ENCODE measurements at regions not wholly inside any gene's neighbourhood (a gene's known extent, or its start where the extent isn't known, plus 50 kb on each side); places are given as distances from the start of the nearest gene placed in this dataset.

GRCh38 chr9:88726803-88727202 lies 191.8 kb downstream of the NXNL2 start:
- no peak overlapping the region for H3K9ac ChIP-seq (ENCODE audit: low read depth in 1 of 3, low read length in 3 of 3)
- no peaks in the 10 kb centered on the region for H3K27me3 ChIP-seq (ENCODE audit: control insufficient read depth in 3 of 3, insufficient read depth in 3 of 3, low read length in 3 of 3)
- no peaks in the 10 kb centered on the region for H3K36me3 ChIP-seq (ENCODE audit: control insufficient read depth in 3 of 3, insufficient read depth in 3 of 3, low read length in 3 of 3)
- H3K9me3 ChIP-seq (ENCODE audit: control insufficient read depth in 3 of 3, low read length in 3 of 3), result no peaks in the 10 kb centered on the region
- no peaks in the 10 kb centered on the region for H3K4me1 ChIP-seq (ENCODE audit: control insufficient read depth in 3 of 3, insufficient read depth in 3 of 3, low read length in 3 of 3)
- no peak overlapping the region for H3K4me3 ChIP-seq (ENCODE audit: low read length in 3 of 3)
- no peak overlapping the region for H3K27ac ChIP-seq (ENCODE audit: low read depth, low read length)

GRCh38 chr9:88730780-88731179 lies 195.8 kb downstream of the NXNL2 start:
- Histone ChIP-seq H3K27ac (ENCODE audit: low read depth, low read length) (no peak overlapping the region), H3K36me3 (ENCODE audit: control insufficient read depth in 3 of 3, insufficient read depth in 3 of 3, low read length in 3 of 3) (no peaks in the 10 kb centered on the region), H3K4me1 (ENCODE audit: control insufficient read depth in 3 of 3, insufficient read depth in 3 of 3, low read length in 3 of 3) (peaks cover 0 to 12% (median 0%) of the 10 kb centered on the region in 3 donors), H3K27me3 (ENCODE audit: control insufficient read depth in 3 of 3, insufficient read depth in 3 of 3, low read length in 3 of 3) (no peaks in the 10 kb centered on the region), H3K9me3 (ENCODE audit: control insufficient read depth in 3 of 3, low read length in 3 of 3) (no peaks in the 10 kb centered on the region), H3K9ac (ENCODE audit: low read depth in 1 of 3, low read length in 3 of 3) (no peak overlapping the region), H3K4me3 (ENCODE audit: low read length in 3 of 3) (no peak overlapping the region)

- Histone ChIP-seq H3K9me3 (ENCODE audit: control insufficient read depth in 3 of 3, low read length in 3 of 3) (no peaks in the 10 kb centered on the region), H3K9ac (ENCODE audit: low read depth in 1 of 3, low read length in 3 of 3) (no peak overlapping the region), H3K36me3 (ENCODE audit: control insufficient read depth in 3 of 3, insufficient read depth in 3 of 3, low read length in 3 of 3) (no peaks in the 10 kb centered on the region), H3K27me3 (ENCODE audit: control insufficient read depth in 3 of 3, insufficient read depth in 3 of 3, low read length in 3 of 3) (no peaks in the 10 kb centered on the region), H3K27ac (ENCODE audit: low read depth, low read length) (no peak overlapping the region), H3K4me1 (ENCODE audit: control insufficient read depth in 3 of 3, insufficient read depth in 3 of 3, low read length in 3 of 3) (peaks cover 0 to 12% (median 0%) of the 10 kb centered on the region in 3 donors), H3K4me3 (ENCODE audit: low read length in 3 of 3) (no peak overlapping the region)
Measured at GRCh38 chr9:88732128-88732527, 197.2 kb downstream of the NXNL2 start.

- no peak overlapping the region for H3K27ac ChIP-seq (ENCODE audit: low read depth, low read length)
- H3K27me3 ChIP-seq (ENCODE audit: control insufficient read depth in 3 of 3, insufficient read depth in 3 of 3, low read length in 3 of 3), result no peaks in the 10 kb centered on the region
- H3K9ac ChIP-seq (ENCODE audit: low read depth in 1 of 3, low read length in 3 of 3), result no peak overlapping the region
- H3K9me3 ChIP-seq (ENCODE audit: control insufficient read depth in 3 of 3, low read length in 3 of 3), result no peaks in the 10 kb centered on the region
- H3K4me1 ChIP-seq (ENCODE audit: control insufficient read depth in 3 of 3, insufficient read depth in 3 of 3, low read length in 3 of 3), result peaks cover 0 to 12% (median 0%) of the 10 kb centered on the region in 3 donors
- no peaks in the 10 kb centered on the region for H3K36me3 ChIP-seq (ENCODE audit: control insufficient read depth in 3 of 3, insufficient read depth in 3 of 3, low read length in 3 of 3)
- H3K4me3 ChIP-seq (ENCODE audit: low read length in 3 of 3), result no peak overlapping the region
Measured at GRCh38 chr9:88733651-88734421, 198.9 kb downstream of the NXNL2 start.

GRCh38 chr9:88734527-88734926 lies 199.5 kb downstream of the NXNL2 start:
- Histone ChIP-seq H3K9me3 (ENCODE audit: control insufficient read depth in 3 of 3, low read length in 3 of 3) (no peaks in the 10 kb centered on the region), H3K27ac (ENCODE audit: low read depth, low read length) (no peak overlapping the region), H3K4me3 (ENCODE audit: low read length in 3 of 3) (no peak overlapping the region), H3K27me3 (ENCODE audit: control insufficient read depth in 3 of 3, insufficient read depth in 3 of 3, low read length in 3 of 3) (no peaks in the 10 kb centered on the region), H3K9ac (ENCODE audit: low read depth in 1 of 3, low read length in 3 of 3) (no peak overlapping the region), H3K4me1 (ENCODE audit: control insufficient read depth in 3 of 3, insufficient read depth in 3 of 3, low read length in 3 of 3) (peaks cover 0 to 12% (median 0%) of the 10 kb centered on the region in 3 donors), H3K36me3 (ENCODE audit: control insufficient read depth in 3 of 3, insufficient read depth in 3 of 3, low read length in 3 of 3) (no peaks in the 10 kb centered on the region)

- H3K27ac ChIP-seq (ENCODE audit: low read depth, low read length), result no peak overlapping the region
- no peaks in the 10 kb centered on the region for H3K9me3 ChIP-seq (ENCODE audit: control insufficient read depth in 3 of 3, low read length in 3 of 3)
- peaks cover 0 to 12% (median 0%) of the 10 kb centered on the region in 3 donors for H3K4me1 ChIP-seq (ENCODE audit: control insufficient read depth in 3 of 3, insufficient read depth in 3 of 3, low read length in 3 of 3)
- H3K36me3 ChIP-seq (ENCODE audit: control insufficient read depth in 3 of 3, insufficient read depth in 3 of 3, low read length in 3 of 3), result no peaks in the 10 kb centered on the region
- H3K4me3 ChIP-seq (ENCODE audit: low read length in 3 of 3), result no peak overlapping the region
- H3K27me3 ChIP-seq (ENCODE audit: control insufficient read depth in 3 of 3, insufficient read depth in 3 of 3, low read length in 3 of 3), result no peaks in the 10 kb centered on the region
- no peak overlapping the region for H3K9ac ChIP-seq (ENCODE audit: low read depth in 1 of 3, low read length in 3 of 3)
Measured at GRCh38 chr9:88736136-88736637, 201.2 kb downstream of the NXNL2 start.

GRCh38 chr9:88737031-88737430 lies 202.1 kb downstream of the NXNL2 start:
- no peak overlapping the region for H3K27ac ChIP-seq (ENCODE audit: low read depth, low read length)
- H3K4me3 ChIP-seq (ENCODE audit: low read length in 3 of 3), result no peak overlapping the region
- no peaks in the 10 kb centered on the region for H3K9me3 ChIP-seq (ENCODE audit: control insufficient read depth in 3 of 3, low read length in 3 of 3)
- H3K9ac ChIP-seq (ENCODE audit: low read depth in 1 of 3, low read length in 3 of 3), result no peak overlapping the region
- peaks cover 0 to 13% (median under 1%) of the 10 kb centered on the region in 3 donors for H3K4me1 ChIP-seq (ENCODE audit: control insufficient read depth in 3 of 3, insufficient read depth in 3 of 3, low read length in 3 of 3)
- H3K36me3 ChIP-seq (ENCODE audit: control insufficient read depth in 3 of 3, insufficient read depth in 3 of 3, low read length in 3 of 3), result no peaks in the 10 kb centered on the region
- H3K27me3 ChIP-seq (ENCODE audit: control insufficient read depth in 3 of 3, insufficient read depth in 3 of 3, low read length in 3 of 3), result no peaks in the 10 kb centered on the region

GRCh38 chr9:88737876-88738275 lies 202.9 kb downstream of the NXNL2 start:
- Histone ChIP-seq H3K4me1 (ENCODE audit: control insufficient read depth in 3 of 3, insufficient read depth in 3 of 3, low read length in 3 of 3) (peaks cover 5 to 12% (median 6%) of the 10 kb centered on the region in 3 donors), H3K27me3 (ENCODE audit: control insufficient read depth in 3 of 3, insufficient read depth in 3 of 3, low read length in 3 of 3) (no peaks in the 10 kb centered on the region), H3K9ac (ENCODE audit: low read depth in 1 of 3, low read length in 3 of 3) (no peak overlapping the region), H3K4me3 (ENCODE audit: low read length in 3 of 3) (no peak overlapping the region), H3K27ac (ENCODE audit: low read depth, low read length) (no peak overlapping the region), H3K9me3 (ENCODE audit: control insufficient read depth in 3 of 3, low read length in 3 of 3) (no peaks in the 10 kb centered on the region), H3K36me3 (ENCODE audit: control insufficient read depth in 3 of 3, insufficient read depth in 3 of 3, low read length in 3 of 3) (no peaks in the 10 kb centered on the region)

GRCh38 chr9:88738709-88739108 lies 203.7 kb downstream of the NXNL2 start:
- Histone ChIP-seq H3K36me3 (ENCODE audit: control insufficient read depth in 3 of 3, insufficient read depth in 3 of 3, low read length in 3 of 3) (no peaks in the 10 kb centered on the region), H3K9ac (ENCODE audit: low read depth in 1 of 3, low read length in 3 of 3) (no peak overlapping the region), H3K27me3 (ENCODE audit: control insufficient read depth in 3 of 3, insufficient read depth in 3 of 3, low read length in 3 of 3) (no peaks in the 10 kb centered on the region), H3K4me3 (ENCODE audit: low read length in 3 of 3) (no peak overlapping the region), H3K4me1 (ENCODE audit: control insufficient read depth in 3 of 3, insufficient read depth in 3 of 3, low read length in 3 of 3) (peaks cover 5 to 9% (median 6%) of the 10 kb centered on the region in 3 donors), H3K9me3 (ENCODE audit: control insufficient read depth in 3 of 3, low read length in 3 of 3) (no peaks in the 10 kb centered on the region), H3K27ac (ENCODE audit: low read depth, low read length) (no peak overlapping the region)

- H3K4me1 ChIP-seq (ENCODE audit: control insufficient read depth in 3 of 3, insufficient read depth in 3 of 3, low read length in 3 of 3), result peaks cover 5 to 11% (median 6%) of the 10 kb centered on the region in 3 donors
- H3K36me3 ChIP-seq (ENCODE audit: control insufficient read depth in 3 of 3, insufficient read depth in 3 of 3, low read length in 3 of 3), result no peaks in the 10 kb centered on the region
- no peaks in the 10 kb centered on the region for H3K27me3 ChIP-seq (ENCODE audit: control insufficient read depth in 3 of 3, insufficient read depth in 3 of 3, low read length in 3 of 3)
- H3K4me3 ChIP-seq (ENCODE audit: low read length in 3 of 3), result no peak overlapping the region
- no peak overlapping the region for H3K9ac ChIP-seq (ENCODE audit: low read depth in 1 of 3, low read length in 3 of 3)
- no peaks in the 10 kb centered on the region for H3K9me3 ChIP-seq (ENCODE audit: control insufficient read depth in 3 of 3, low read length in 3 of 3)
- no peak overlapping the region for H3K27ac ChIP-seq (ENCODE audit: low read depth, low read length)
Measured at GRCh38 chr9:88739373-88739772, 204.4 kb downstream of the NXNL2 start.

Measured in skeletal muscle tissue (tissue), 3 donors.